Adrenal gland (tissue), 5 donors: ENCODE measurements at regions not wholly inside any gene's neighbourhood (a gene's known extent, or its start where the extent isn't known, plus 50 kb on each side); places are given as distances from the start of the nearest gene placed in this dataset.

Experiments
- POLR2A ChIP-seq, 2 donors: fragments of 450-650 bp; IDR thresholded peaks; one replicate each; pipeline ENCODE4 v1.6.1; 2017; ENCODE audit warnings: antibody characterized with exemption in 2 of 2, mild to moderate bottlenecking in 2 of 2, moderate library complexity in 1 of 2
- TF ChIP-seq, protein P1 (sequence below), 6 experiments: fragments of 450-650 bp in 4 of 6; fragments of 200-600 bp in 2 of 6; sonication (generic) in 1 of 6; IDR thresholded peaks; 1 replicate in 5 of 6; 2 replicates in 1 of 6; pipeline versions ENCODE4 v1.5.1 to v1.8.0; 2016 to 2021; ENCODE audit warnings: antibody characterized with exemption in 6 of 6, mild to moderate bottlenecking in 2 of 6, moderate library complexity in 1 of 6
- donor health status: DM: no; HTN: no; CAD: no.

GRCh38 chr1:30507401-30508174 is 215.8 kb downstream of the MATN1 start:
- TF ChIP-seq, protein P1, sequence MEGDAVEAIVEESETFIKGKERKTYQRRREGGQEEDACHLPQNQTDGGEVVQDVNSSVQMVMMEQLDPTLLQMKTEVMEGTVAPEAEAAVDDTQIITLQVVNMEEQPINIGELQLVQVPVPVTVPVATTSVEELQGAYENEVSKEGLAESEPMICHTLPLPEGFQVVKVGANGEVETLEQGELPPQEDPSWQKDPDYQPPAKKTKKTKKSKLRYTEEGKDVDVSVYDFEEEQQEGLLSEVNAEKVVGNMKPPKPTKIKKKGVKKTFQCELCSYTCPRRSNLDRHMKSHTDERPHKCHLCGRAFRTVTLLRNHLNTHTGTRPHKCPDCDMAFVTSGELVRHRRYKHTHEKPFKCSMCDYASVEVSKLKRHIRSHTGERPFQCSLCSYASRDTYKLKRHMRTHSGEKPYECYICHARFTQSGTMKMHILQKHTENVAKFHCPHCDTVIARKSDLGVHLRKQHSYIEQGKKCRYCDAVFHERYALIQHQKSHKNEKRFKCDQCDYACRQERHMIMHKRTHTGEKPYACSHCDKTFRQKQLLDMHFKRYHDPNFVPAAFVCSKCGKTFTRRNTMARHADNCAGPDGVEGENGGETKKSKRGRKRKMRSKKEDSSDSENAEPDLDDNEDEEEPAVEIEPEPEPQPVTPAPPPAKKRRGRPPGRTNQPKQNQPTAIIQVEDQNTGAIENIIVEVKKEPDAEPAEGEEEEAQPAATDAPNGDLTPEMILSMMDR (IDR thresholded peaks at IDR 0.05) = no peak
- TF ChIP-seq POLR2A (IDR thresholded peaks at IDR 0.05) = no peak
